DND-41 (cell line): ENCODE measurements at regions not wholly inside any gene's neighbourhood (a gene's known extent, or its start where the extent isn't known, plus 50 kb on each side); places are given as distances from the start of the nearest gene placed in this dataset.

Experiments used
- ATAC-seq: fragments of 200-7000 bp; cut with Tn5 transposase; 3 replicates; pipeline ENCODE4 v1.9.1; 2021; ENCODE audit warnings: low read depth; ENCODE audit not compliant: insufficient read depth
- DNase-seq: peaks from one replicate; pipeline ENCODE4 v3.0.0-alpha.2; 2020
- H2AFZ ChIP-seq: 2 replicates; pipeline ENCODE4 v1.6.0; 2012; ENCODE audit warnings: low read depth, low read length
- H3K27ac ChIP-seq: 2 replicates; pipeline ENCODE4 v1.5.1; 2012; ENCODE audit warnings: low read length, inconsistent platforms
- H3K27me3 ChIP-seq: fragments of 200-600 bp; sonication (generic); 2 replicates; pipeline ENCODE4 v1.6.0; 2012; ENCODE audit warnings: low read length, mild to moderate bottlenecking, inconsistent platforms; ENCODE audit not compliant: insufficient read depth, poor library complexity
- H3K36me3 ChIP-seq: 2 replicates; pipeline ENCODE4 v1.5.1; 2012; ENCODE audit warnings: low read length, inconsistent platforms; ENCODE audit not compliant: insufficient read depth
- H3K4me1 ChIP-seq: 2 replicates; pipeline ENCODE4 v1.5.1; 2012; ENCODE audit warnings: mild to moderate bottlenecking, low read length; ENCODE audit not compliant: insufficient read depth
- H3K4me2 ChIP-seq: 2 replicates; pipeline ENCODE4 v1.6.0; 2012; ENCODE audit warnings: mild to moderate bottlenecking, moderate library complexity, low read length, inconsistent platforms; ENCODE audit not compliant: insufficient read depth
- H3K4me3 ChIP-seq, 2 experiments: fragments of 200-600 bp in 1 of 2; shearing (Covaris generic) in 1 of 2; 2 replicates each; pipeline ENCODE4 v1.5.1; 2012 to 2016; ENCODE audit warnings: inconsistent platforms in 2 of 2, low read length in 2 of 2, mild to moderate bottlenecking in 2 of 2, low read depth in 1 of 2, moderate library complexity in 1 of 2
- H3K79me2 ChIP-seq: 2 replicates; pipeline ENCODE4 v1.6.0; 2012; ENCODE audit warnings: low read length, inconsistent platforms; ENCODE audit not compliant: insufficient read depth
- H3K9ac ChIP-seq: 2 replicates; pipeline ENCODE4 v1.6.0; 2012; ENCODE audit warnings: low read depth, mild to moderate bottlenecking, inconsistent platforms, low read length, moderate library complexity
- H3K9me3 ChIP-seq: 2 replicates; pipeline ENCODE4 v1.5.1; 2012; ENCODE audit warnings: low read length, moderate library complexity, mild to moderate bottlenecking, inconsistent platforms; ENCODE audit not compliant: insufficient read depth, severe bottlenecking
- H4K20me1 ChIP-seq: 2 replicates; pipeline ENCODE4 v1.6.0; 2012; ENCODE audit warnings: low read length; ENCODE audit not compliant: insufficient read depth
- CTCF ChIP-seq: IDR thresholded peaks from 2 replicates; pipeline ENCODE4 v1.5.1; 2012; ENCODE audit warnings: borderline replicate concordance, low read length, moderate library complexity, mild to moderate bottlenecking; ENCODE audit not compliant: poor library complexity, severe bottlenecking; ENCODE audit errors: extremely low read depth
- EZH2 ChIP-seq: IDR thresholded peaks from 3 replicates; pipeline ENCODE4 v1.6.1; 2012; ENCODE audit warnings: borderline replicate concordance, low read depth, mild to moderate bottlenecking, moderate library complexity, low read length, inconsistent platforms; ENCODE audit not compliant: severe bottlenecking

GRCh38 chrX:6449946-6450345 lies 85.0 kb downstream of the VCX3A start:
- Histone ChIP-seq H3K9ac (no peak overlapping the region), H3K27ac (no peak overlapping the region), H3K4me2 (no peak overlapping the region), H3K27me3 (no peaks in the 10 kb centered on the region), H3K36me3 (no peaks in the 10 kb centered on the region), H3K79me2 (no peaks in the 10 kb centered on the region), H4K20me1 (no peaks in the 10 kb centered on the region), H3K4me3 (no peak overlapping the region), H3K9me3 (no peaks in the 10 kb centered on the region), H3K4me1 (no peaks in the 10 kb centered on the region), H2AFZ (no peak overlapping the region)
- TF ChIP-seq CTCF (no peak), EZH2 (no peak)
- ATAC-seq (no peak), DNase-seq (no peak)

DNA sequence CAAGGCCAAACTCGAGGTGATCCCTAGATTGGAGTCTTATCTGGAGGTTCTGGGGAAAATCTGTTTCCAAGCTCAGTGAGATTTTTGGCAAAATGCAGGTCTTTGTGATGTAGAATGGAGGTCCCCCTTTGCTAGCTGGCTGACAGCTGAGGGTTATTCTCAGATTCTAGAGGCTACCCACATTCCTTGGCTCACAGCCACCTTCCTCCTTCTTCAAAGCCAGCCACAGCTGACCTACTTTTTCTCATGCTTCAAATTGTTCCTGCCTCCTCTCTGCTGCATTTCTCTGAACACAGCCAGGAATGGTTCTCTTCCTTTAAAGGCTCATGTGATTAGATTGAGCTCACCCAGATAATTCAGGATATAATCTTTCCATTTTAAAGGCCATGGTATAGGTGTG lies 86.9 kb downstream of the VCX3A start:
- Histone ChIP-seq H3K9me3 (no peaks in the 10 kb centered on the region), H3K4me3 (no peak overlapping the region), H3K27ac (no peak overlapping the region), H4K20me1 (no peaks in the 10 kb centered on the region), H3K4me1 (no peaks in the 10 kb centered on the region), H3K9ac (no peak overlapping the region), H2AFZ (no peak overlapping the region), H3K79me2 (no peaks in the 10 kb centered on the region), H3K27me3 (no peaks in the 10 kb centered on the region), H3K36me3 (no peaks in the 10 kb centered on the region), H3K4me2 (no peak overlapping the region)
- DNase-seq (peak; percentile 33), ATAC-seq (peak; percentile 54; the same call in 2 of the 3 replicates)
- no peak for TF ChIP-seq CTCF
- TF ChIP-seq EZH2: no peak

- no peak overlapping the region for H2AFZ ChIP-seq
- TF ChIP-seq CTCF (no peak), EZH2 (no peak)
Observed at GRCh38 chrX:6446582-6446981, 88.3 kb downstream of the VCX3A start.

DNA sequence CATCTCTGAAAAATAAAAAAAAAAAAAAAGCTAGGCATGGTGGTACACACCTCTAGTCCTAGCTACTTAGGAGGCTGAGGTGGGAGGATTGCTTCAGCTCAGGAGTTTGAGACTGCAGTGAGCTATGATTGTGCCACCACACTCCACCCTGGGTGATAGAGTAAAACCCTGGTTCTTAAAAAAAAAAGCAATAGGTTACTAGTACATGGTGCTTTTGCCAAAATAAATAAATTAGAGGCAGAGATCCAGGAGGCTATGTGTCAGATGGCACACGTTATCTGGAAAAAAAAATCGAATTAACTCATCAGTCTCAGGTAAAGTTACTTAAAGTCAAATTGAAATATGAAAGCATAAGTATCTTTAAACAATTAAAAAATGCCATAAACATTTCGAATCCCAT lies 94.3 kb downstream of the VCX3A start:
- ATAC-seq (no peak), DNase-seq (no peak)
- Histone ChIP-seq H3K4me2 (no peak overlapping the region), H2AFZ (no peak overlapping the region), H3K79me2 (no peaks in the 10 kb centered on the region), H3K9me3 (no peaks in the 10 kb centered on the region), H3K9ac (no peak overlapping the region), H3K4me3 (no peak overlapping the region), H4K20me1 (no peaks in the 10 kb centered on the region), H3K4me1 (no peaks in the 10 kb centered on the region), H3K36me3 (no peaks in the 10 kb centered on the region), H3K27ac (no peak overlapping the region), H3K27me3 (no peaks in the 10 kb centered on the region)
- TF ChIP-seq CTCF (no peak), EZH2 (no peak)

More at GRCh38 chrX:6446582-6446981, 88.3 kb downstream of the VCX3A start:
- Histone ChIP-seq H3K9me3 (no peaks in the 10 kb centered on the region), H3K27me3 (no peaks in the 10 kb centered on the region), H3K4me2 (no peak overlapping the region), H3K4me1 (no peaks in the 10 kb centered on the region), H3K36me3 (no peaks in the 10 kb centered on the region), H3K9ac (no peak overlapping the region), H3K27ac (no peak overlapping the region), H3K79me2 (no peaks in the 10 kb centered on the region), H4K20me1 (no peaks in the 10 kb centered on the region), H3K4me3 (no peak overlapping the region)
- no peak for DNase-seq
- no peak for ATAC-seq
